ENCODE measurements at regions not wholly inside any gene's neighbourhood (a gene's known extent, or its start where the extent isn't known, plus 50 kb on each side); places are given as distances from the start of the nearest gene placed in this dataset.

DNA sequence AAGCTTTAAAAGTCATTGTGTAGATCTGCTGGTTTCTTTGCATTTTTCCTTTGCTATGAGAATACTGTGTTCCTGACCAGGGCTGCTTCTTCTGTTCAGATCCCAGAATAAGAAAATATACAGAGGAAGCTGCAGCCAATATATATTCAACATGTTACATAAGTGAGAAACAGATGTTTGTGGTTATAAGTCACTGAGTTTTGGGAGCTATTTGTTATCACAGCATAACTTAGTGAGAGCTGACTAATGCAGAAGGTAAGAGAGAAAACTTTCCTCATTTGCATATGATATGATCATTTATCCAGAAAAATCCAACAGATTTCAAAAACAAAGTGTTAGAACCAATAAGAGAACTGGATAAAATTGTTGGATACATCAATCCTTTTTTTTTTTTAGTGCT is 136.3 kb upstream of the NR3C1 start:
- TF ChIP-seq, protein P1, sequence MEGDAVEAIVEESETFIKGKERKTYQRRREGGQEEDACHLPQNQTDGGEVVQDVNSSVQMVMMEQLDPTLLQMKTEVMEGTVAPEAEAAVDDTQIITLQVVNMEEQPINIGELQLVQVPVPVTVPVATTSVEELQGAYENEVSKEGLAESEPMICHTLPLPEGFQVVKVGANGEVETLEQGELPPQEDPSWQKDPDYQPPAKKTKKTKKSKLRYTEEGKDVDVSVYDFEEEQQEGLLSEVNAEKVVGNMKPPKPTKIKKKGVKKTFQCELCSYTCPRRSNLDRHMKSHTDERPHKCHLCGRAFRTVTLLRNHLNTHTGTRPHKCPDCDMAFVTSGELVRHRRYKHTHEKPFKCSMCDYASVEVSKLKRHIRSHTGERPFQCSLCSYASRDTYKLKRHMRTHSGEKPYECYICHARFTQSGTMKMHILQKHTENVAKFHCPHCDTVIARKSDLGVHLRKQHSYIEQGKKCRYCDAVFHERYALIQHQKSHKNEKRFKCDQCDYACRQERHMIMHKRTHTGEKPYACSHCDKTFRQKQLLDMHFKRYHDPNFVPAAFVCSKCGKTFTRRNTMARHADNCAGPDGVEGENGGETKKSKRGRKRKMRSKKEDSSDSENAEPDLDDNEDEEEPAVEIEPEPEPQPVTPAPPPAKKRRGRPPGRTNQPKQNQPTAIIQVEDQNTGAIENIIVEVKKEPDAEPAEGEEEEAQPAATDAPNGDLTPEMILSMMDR (IDR thresholded peaks at IDR 0.05 in 8 of 11, conservative IDR thresholded peaks at IDR 0.05 in 3 of 11), result no peak
- no peak for TF ChIP-seq POLR2AphosphoS5 (IDR thresholded peaks at IDR 0.05)

Data from spleen (tissue), 7 donors.